HUDEP-2 (cell line): ENCODE measurements at regions not wholly inside any gene's neighbourhood (a gene's known extent, or its start where the extent isn't known, plus 50 kb on each side); places are given as distances from the start of the nearest gene placed in this dataset.
A peak's percentile ranks its signal among the peaks of the same experiment; 100 is the strongest.
"Not testable (repeated sequence)": the region's sequence is repeated elsewhere in the genome, so short reads cannot be mapped to it uniquely, and the experiment has no call there.

Source experiments
- DNase-seq, 76 experiments: peaks; one replicate each; lab custom pipeline; 2025; ENCODE audit not compliant: unreplicated experiment in 76 of 76; lab: John Stamatoyannopoulos, UW

DNA sequence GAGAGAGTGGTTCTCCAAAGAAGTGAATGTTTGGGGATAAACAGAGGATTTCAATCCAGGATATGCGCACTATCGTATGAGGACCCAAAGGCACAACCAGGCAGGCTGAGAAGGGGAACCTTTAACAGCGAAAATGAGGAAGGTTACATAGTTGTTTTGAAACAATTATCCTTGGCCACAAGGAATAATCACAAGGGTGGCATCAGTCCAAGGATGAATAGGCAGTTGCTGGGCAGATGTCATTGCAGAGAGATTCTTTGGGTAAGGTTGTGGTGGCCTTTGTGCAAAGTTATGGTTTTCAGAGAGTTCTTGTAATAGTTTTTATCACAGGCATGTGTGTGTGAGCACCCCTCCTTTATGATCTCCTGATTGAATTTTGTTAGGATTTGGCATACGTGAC is 58.9 kb upstream of the NBPF20 start:
- DNase-seq: not testable (repeated sequence)

DNA sequence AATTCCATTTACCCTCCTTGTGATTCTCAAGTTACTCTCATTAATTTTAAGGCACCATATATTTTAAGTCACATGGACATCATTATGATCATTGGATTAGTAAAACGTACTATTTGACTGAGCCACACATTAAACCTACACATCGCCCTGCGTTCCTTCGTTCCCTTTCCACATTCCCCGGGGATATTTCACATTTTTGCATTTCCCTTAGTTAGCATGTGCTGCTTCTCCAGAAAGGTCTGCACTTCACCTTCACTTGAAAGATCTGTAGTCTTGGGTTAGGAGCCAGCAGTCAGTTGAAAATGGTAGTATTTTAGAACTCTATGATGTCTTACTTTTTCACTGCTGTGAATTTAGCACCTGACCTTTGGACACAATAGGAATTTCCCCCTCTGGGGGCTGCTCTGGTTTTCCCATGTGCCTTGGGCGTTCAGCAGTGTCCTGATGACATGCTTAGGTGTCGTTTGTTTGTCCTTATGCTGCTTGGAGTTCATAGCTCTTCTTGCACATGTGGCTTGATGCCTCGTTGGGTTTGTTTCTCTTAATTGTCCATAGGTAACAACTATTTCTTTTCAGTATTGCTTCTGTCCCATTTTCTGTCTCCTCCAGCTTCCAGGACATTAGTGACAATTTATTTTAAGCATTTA is 56.9 kb upstream of the NBPF20 start:
- DNase-seq: not testable (repeated sequence)

- not testable (repeated sequence) for DNase-seq
Measured at GRCh38 chr1:145475962-145476361, 50.6 kb upstream of the NBPF20 start.

DNA sequence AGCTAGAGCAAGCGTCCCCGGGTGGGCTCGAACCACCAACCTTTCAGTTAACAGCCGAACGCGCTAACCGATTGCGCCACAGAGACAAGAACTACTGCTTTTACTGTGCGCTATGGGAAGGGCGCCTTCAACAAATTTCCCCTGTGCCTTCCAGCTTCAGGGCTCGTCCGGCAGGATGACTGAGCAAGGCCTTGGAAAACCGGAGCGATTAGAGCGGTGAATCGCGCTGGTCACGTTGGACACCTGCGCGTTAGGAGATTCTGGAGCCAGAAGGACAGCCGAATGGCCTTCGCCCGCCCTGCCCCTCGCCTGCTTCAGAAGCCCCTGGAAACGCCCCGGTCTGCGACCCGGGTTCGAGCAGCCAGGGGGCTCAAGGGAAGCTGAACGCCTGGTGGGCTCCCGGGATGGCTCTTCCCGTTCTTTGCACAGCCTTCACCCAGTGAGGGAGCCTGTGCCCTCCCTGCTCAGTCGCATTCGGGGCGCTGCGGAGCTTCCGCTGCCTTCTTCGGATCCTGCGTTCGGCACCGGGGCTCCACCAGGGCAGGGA is 50.0 kb upstream of the NBPF20 start:
- DNase-seq: peak in 7 of 76 experiments; percentile 0 to 18 (median 10)
